HEK293 (cell line): ENCODE measurements at regions not wholly inside any gene's neighbourhood (a gene's known extent, or its start where the extent isn't known, plus 50 kb on each side); places are given as distances from the start of the nearest gene placed in this dataset.

Experiments
- CTCF ChIA-PET: fragments of 350-600 bp; formaldehyde crosslinking; extraction: SDS; loops from one replicate; lab custom pipeline; 2021; ENCODE audit warnings: antibody characterized with exemption; lab: Yijun Ruan, JAX
- POLR2A ChIA-PET: fragments of 300-600 bp; formaldehyde crosslinking; extraction: SDS; loops from one replicate; lab custom pipeline; 2020; ENCODE audit warnings: antibody characterized with exemption, inconsistent platforms; lab: Yijun Ruan, JAX
- H3K27ac ChIP-seq: fragments of 200-500 bp; sonication (Bioruptor generic); 2 replicates; pipeline ENCODE4 v1.5.1; 2014; ENCODE audit warnings: low read depth, low read length, control low read depth, inconsistent platforms; ENCODE audit errors: extremely low read depth
- H3K36me3 ChIP-seq, 2 experiments: fragments of 200-500 bp in 1 of 2; sonication (Bioruptor generic) in 1 of 2; 1 replicate in 1 of 2; 2 replicates in 1 of 2; pipeline ENCODE4 v1.5.1; 2014 to 2017; ENCODE audit warnings: inconsistent platforms in 2 of 2, low read length in 2 of 2; ENCODE audit not compliant: control insufficient read depth in 2 of 2, insufficient read depth in 1 of 2
- H3K4me1 ChIP-seq: fragments of 200-500 bp; sonication (Bioruptor generic); 2 replicates; pipeline ENCODE4 v1.5.1; 2014; ENCODE audit warnings: mild to moderate bottlenecking, low read length, inconsistent platforms; ENCODE audit not compliant: control insufficient read depth, insufficient read depth
- H3K4me3 ChIP-seq: 2 replicates; pipeline ENCODE4 v1.5.1; 2011; ENCODE audit warnings: low read depth, mild to moderate bottlenecking, control low read depth, low read length, moderate library complexity
- H3K9me3 ChIP-seq: fragments of 200-500 bp; sonication (Bioruptor generic); 2 replicates; pipeline ENCODE4 v1.5.1; 2014; ENCODE audit warnings: low read depth, low read length, inconsistent platforms; ENCODE audit not compliant: control insufficient read depth, insufficient read depth
- CTCF ChIP-seq: fragments of 450-650 bp; formaldehyde crosslinking; IDR thresholded peaks from 2 replicates; pipeline ENCODE4 v1.5.1; 2016; ENCODE audit warnings: missing biosample characterization, missing genetic modification characterization
- EGR2 ChIP-seq: fragments of 450-650 bp; formaldehyde crosslinking; IDR thresholded peaks from 2 replicates; pipeline ENCODE4 v1.5.1; 2016; ENCODE audit warnings: low read depth, missing biosample characterization, missing genetic modification characterization
- FEZF1 ChIP-seq: fragments of 450-650 bp; formaldehyde crosslinking; IDR thresholded peaks from 2 replicates; pipeline ENCODE4 v1.5.1; 2016; ENCODE audit warnings: missing biosample characterization, missing genetic modification characterization
- PBX3 ChIP-seq: sonication (generic); formaldehyde crosslinking; IDR thresholded peaks from 2 replicates; pipeline ENCODE4 v1.8.1; 2022; ENCODE audit warnings: mild to moderate bottlenecking, moderate library complexity, missing genetic modification reagents
- SETDB1 ChIP-seq: IDR thresholded peaks from one replicate; pipeline ENCODE4 v1.6.1; 2017; ENCODE audit warnings: mild to moderate bottlenecking, low read length, moderate library complexity, mixed read lengths; ENCODE audit not compliant: insufficient read length
- TRIM28 ChIP-seq: IDR thresholded peaks from 2 replicates; pipeline ENCODE4 v1.6.1; 2011; ENCODE audit warnings: low read length, control low read depth, borderline replicate concordance
- ZNF184 ChIP-seq: fragments of 450-650 bp; IDR thresholded peaks from 2 replicates; pipeline ENCODE4 v1.5.1; 2018; ENCODE audit warnings: missing biosample characterization, mild to moderate bottlenecking, missing genetic modification characterization
- ZNF221 ChIP-seq: fragments of 450-650 bp; formaldehyde crosslinking; IDR thresholded peaks from 2 replicates; pipeline ENCODE4 v1.5.1; 2017; ENCODE audit warnings: missing biosample characterization, missing genetic modification characterization, borderline replicate concordance
- ZNF26 ChIP-seq: fragments of 450-650 bp; formaldehyde crosslinking; IDR thresholded peaks from 2 replicates; pipeline ENCODE4 v1.5.1; 2016; ENCODE audit warnings: missing biosample characterization, missing genetic modification characterization
- ZNF48 ChIP-seq: fragments of 450-650 bp; formaldehyde crosslinking; IDR thresholded peaks from 2 replicates; pipeline ENCODE4 v1.5.1; 2016; ENCODE audit warnings: missing biosample characterization, missing genetic modification characterization
- ZNF514 ChIP-seq: fragments of 450-650 bp; formaldehyde crosslinking; IDR thresholded peaks from 2 replicates; pipeline ENCODE4 v1.5.1; 2016; ENCODE audit warnings: missing biosample characterization, missing genetic modification characterization
- ZNF544 ChIP-seq: fragments of 450-650 bp; formaldehyde crosslinking; IDR thresholded peaks from 2 replicates; pipeline ENCODE4 v1.5.0; 2017; ENCODE audit warnings: missing biosample characterization, missing genetic modification characterization
- ZNF623 ChIP-seq: fragments of 450-650 bp; formaldehyde crosslinking; IDR thresholded peaks from 2 replicates; pipeline ENCODE4 v1.5.1; 2016; ENCODE audit warnings: missing biosample characterization, missing genetic modification characterization
- ZNF624 ChIP-seq: fragments of 450-650 bp; formaldehyde crosslinking; IDR thresholded peaks from 2 replicates; pipeline ENCODE4 v1.5.1; 2017; ENCODE audit warnings: missing biosample characterization, missing genetic modification characterization
- ZNF664 ChIP-seq: fragments of 450-650 bp; formaldehyde crosslinking; IDR thresholded peaks from 2 replicates; pipeline ENCODE4 v1.5.1; 2016; ENCODE audit warnings: missing biosample characterization, missing genetic modification characterization
- ZNF768 ChIP-seq: fragments of 450-650 bp; formaldehyde crosslinking; IDR thresholded peaks from 2 replicates; pipeline ENCODE4 v1.5.1; 2018; ENCODE audit warnings: missing biosample characterization, mild to moderate bottlenecking, missing genetic modification characterization
- ZNF830 ChIP-seq: fragments of 450-650 bp; IDR thresholded peaks from 2 replicates; pipeline ENCODE4 v1.5.0; 2018; ENCODE audit warnings: missing biosample characterization, missing genetic modification characterization, low read depth, mild to moderate bottlenecking, moderate library complexity
- TF ChIP-seq, protein P1 (sequence below): fragments of 450-650 bp; formaldehyde crosslinking; IDR thresholded peaks from 2 replicates; pipeline ENCODE4 v1.5.1; 2016; ENCODE audit warnings: missing biosample characterization, missing genetic modification characterization
- TF ChIP-seq, protein P2 (sequence below): fragments of 450-650 bp; formaldehyde crosslinking; IDR thresholded peaks from 2 replicates; pipeline ENCODE4 v1.5.1; 2016; ENCODE audit warnings: missing biosample characterization, missing genetic modification characterization
- TF ChIP-seq, protein P3 (sequence below): fragments of 450-650 bp; formaldehyde crosslinking; IDR thresholded peaks from 2 replicates; pipeline ENCODE4 v1.5.1; 2016; ENCODE audit warnings: missing biosample characterization, missing genetic modification characterization
- TF ChIP-seq, protein P4 (sequence below): fragments of 450-650 bp; formaldehyde crosslinking; IDR thresholded peaks from 2 replicates; pipeline ENCODE4 v1.5.1; 2017; ENCODE audit warnings: missing biosample characterization, missing genetic modification characterization

- H3K27ac ChIP-seq: no peak overlapping the region
- TF ChIP-seq ZNF544 (tag by site-specific recombination) (no peak), FEZF1 (tag by site-specific recombination) (no peak), CTCF (no peak), TRIM28 (no peak), PBX3 (no peak), ZNF514 (tag by site-specific recombination) (no peak), ZNF221 (tag by site-specific recombination) (no peak), EGR2 (tag by site-specific recombination) (no peak), ZNF830 (tag by site-specific recombination) (no peak), ZNF768 (no peak)
- TF ChIP-seq, protein P1, sequence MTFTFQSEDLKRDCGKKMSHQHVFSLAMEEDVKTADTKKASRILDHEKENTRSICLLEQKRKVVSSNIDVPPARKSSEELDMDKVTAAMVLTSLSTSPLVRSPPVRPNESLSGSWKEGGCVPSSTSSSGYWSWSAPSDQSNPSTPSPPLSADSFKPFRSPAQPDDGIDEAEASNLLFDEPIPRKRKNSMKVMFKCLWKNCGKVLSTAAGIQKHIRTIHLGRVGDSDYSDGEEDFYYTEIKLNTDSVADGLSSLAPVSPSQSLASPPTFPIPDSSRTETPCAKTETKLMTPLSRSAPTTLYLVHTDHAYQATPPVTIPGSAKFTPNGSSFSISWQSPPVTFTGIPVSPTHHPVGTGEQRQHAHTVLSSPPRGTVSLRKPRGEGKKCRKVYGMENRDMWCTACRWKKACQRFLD (tag by site-specific recombination): no peak
- ChIA-PET POLR2A (no interaction called here), CTCF (no interaction called here)
- no peak overlapping the region for H3K4me3 ChIP-seq
- H3K4me1 ChIP-seq: no peaks in the 10 kb centered on the region
- no peaks in the 10 kb centered on the region for H3K36me3 ChIP-seq
- no peaks in the 10 kb centered on the region for H3K9me3 ChIP-seq
Observed at GRCh38 chr1:170377896-170378634, 153.9 kb upstream of the GORAB start.

DNA sequence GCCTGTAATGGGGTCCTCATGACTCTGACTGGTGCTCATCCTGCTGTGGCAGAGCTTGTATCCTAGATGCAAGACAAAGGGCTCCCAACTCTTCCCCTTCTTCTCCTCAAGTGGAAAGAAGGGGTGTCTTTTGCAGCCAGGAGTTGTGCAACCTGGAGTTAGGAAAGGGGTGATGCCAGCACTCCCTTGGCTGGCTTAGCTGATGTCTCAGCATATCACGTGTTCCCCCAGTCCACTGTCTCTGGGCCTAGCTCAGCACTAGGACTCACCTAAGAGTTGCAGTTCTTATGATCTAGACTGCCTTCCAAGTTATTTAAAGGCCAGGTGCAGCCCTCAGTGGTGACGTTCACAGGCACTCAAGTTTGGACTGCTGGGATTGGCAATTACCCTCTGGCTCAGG lies 146.2 kb upstream of the GORAB start:
- Histone ChIP-seq H3K27ac (no peak overlapping the region), H3K9me3 (no peaks in the 10 kb centered on the region), H3K4me3 (no peak overlapping the region), H3K4me1 (no peaks in the 10 kb centered on the region), H3K36me3 (no peaks in the 10 kb centered on the region)
- TF ChIP-seq ZNF664 (tag by site-specific recombination): no peak
- TF ChIP-seq, protein P2, sequence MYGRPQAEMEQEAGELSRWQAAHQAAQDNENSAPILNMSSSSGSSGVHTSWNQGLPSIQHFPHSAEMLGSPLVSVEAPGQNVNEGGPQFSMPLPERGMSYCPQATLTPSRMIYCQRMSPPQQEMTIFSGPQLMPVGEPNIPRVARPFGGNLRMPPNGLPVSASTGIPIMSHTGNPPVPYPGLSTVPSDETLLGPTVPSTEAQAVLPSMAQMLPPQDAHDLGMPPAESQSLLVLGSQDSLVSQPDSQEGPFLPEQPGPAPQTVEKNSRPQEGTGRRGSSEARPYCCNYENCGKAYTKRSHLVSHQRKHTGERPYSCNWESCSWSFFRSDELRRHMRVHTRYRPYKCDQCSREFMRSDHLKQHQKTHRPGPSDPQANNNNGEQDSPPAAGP (tag by site-specific recombination): no peak
- no peak for TF ChIP-seq ZNF623 (tag by site-specific recombination)
- TF ChIP-seq ZNF624 (tag by site-specific recombination): no peak
- TF ChIP-seq, protein P3, sequence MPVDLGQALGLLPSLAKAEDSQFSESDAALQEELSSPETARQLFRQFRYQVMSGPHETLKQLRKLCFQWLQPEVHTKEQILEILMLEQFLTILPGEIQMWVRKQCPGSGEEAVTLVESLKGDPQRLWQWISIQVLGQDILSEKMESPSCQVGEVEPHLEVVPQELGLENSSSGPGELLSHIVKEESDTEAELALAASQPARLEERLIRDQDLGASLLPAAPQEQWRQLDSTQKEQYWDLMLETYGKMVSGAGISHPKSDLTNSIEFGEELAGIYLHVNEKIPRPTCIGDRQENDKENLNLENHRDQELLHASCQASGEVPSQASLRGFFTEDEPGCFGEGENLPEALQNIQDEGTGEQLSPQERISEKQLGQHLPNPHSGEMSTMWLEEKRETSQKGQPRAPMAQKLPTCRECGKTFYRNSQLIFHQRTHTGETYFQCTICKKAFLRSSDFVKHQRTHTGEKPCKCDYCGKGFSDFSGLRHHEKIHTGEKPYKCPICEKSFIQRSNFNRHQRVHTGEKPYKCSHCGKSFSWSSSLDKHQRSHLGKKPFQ (tag by site-specific recombination): no peak
- no peak for TF ChIP-seq ZNF26 (tag by site-specific recombination)
- no peak for TF ChIP-seq ZNF48 (tag by site-specific recombination)
- TF ChIP-seq ZNF184 (tag by site-specific recombination): no peak
- no peak for TF ChIP-seq SETDB1
- TF ChIP-seq, protein P4, sequence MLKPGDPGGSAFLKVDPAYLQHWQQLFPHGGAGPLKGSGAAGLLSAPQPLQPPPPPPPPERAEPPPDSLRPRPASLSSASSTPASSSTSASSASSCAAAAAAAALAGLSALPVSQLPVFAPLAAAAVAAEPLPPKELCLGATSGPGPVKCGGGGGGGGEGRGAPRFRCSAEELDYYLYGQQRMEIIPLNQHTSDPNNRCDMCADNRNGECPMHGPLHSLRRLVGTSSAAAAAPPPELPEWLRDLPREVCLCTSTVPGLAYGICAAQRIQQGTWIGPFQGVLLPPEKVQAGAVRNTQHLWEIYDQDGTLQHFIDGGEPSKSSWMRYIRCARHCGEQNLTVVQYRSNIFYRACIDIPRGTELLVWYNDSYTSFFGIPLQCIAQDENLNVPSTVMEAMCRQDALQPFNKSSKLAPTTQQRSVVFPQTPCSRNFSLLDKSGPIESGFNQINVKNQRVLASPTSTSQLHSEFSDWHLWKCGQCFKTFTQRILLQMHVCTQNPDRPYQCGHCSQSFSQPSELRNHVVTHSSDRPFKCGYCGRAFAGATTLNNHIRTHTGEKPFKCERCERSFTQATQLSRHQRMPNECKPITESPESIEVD (tag by site-specific recombination): no peak
- POLR2A ChIA-PET: no interaction called here
- CTCF ChIA-PET: no interaction called here
